ENCODE measurements at regions not wholly inside any gene's neighbourhood (a gene's known extent, or its start where the extent isn't known, plus 50 kb on each side); places are given as distances from the start of the nearest gene placed in this dataset.

GRCh38 chr11:109364851-109365250, 57.1 kb upstream of the C11orf87 start:
- Histone ChIP-seq H3K9me2 (ENCODE audit: insufficient read depth) (peaks cover 4% of the 10 kb centered on the region; the same call in 1 of the 2 replicates), H3K27ac (ENCODE audit: low read depth, low read length) (no peak overlapping the region), H3K4me2 (ENCODE audit: low read length) (no peak overlapping the region), H3K4me3 (replicated peaks in 1 of 2; ENCODE audit: low read depth in 1 of 2, low read length in 2 of 2) (no peak overlapping the region), H2AFZ (ENCODE audit: low read depth, low read length, poor library complexity, severe bottlenecking) (no peak overlapping the region), H3K9me3 (ENCODE audit: control insufficient read depth in 1 of 2, insufficient read depth in 1 of 2, low read depth in 1 of 2, low read length in 2 of 2) (no peaks in the 10 kb centered on the region), H4K20me1 (ENCODE audit: insufficient read depth) (no peaks in the 10 kb centered on the region), H3K27me3 (ENCODE audit: insufficient read depth, low read length) (no peaks in the 10 kb centered on the region), H3K36me3 (ENCODE audit: control insufficient read depth in 1 of 2, insufficient read depth in 2 of 2, low read length in 2 of 2) (no peaks in the 10 kb centered on the region), H3K79me2 (ENCODE audit: insufficient read depth, low read length) (no peaks in the 10 kb centered on the region), H3K9ac (ENCODE audit: low read length) (no peak overlapping the region), H3K4me1 (ENCODE audit: control insufficient read depth in 1 of 2, insufficient read depth in 2 of 2, low read length in 2 of 2) (peaks cover 0 to 6% of the 10 kb centered on the region in 2 experiments; a peak in 1 of 4 replicates)
- CTCF ChIA-PET = no interaction called here
- TF ChIP-seq EZH2phosphoT487 (IDR thresholded peaks at IDR 0.05; ENCODE audit: borderline replicate concordance) (no peak), MAX (IDR thresholded peaks at IDR 0.05) (no peak), YY1 (IDR thresholded peaks at IDR 0.05; ENCODE audit: extremely low read depth, insufficient replicate concordance, low read depth, low read length) (no peak), SIN3A (IDR thresholded peaks at IDR 0.05; ENCODE audit: low read depth) (no peak), CBX3 (IDR thresholded peaks at IDR 0.05; ENCODE audit: low read depth) (no peak), ZNF274 (IDR thresholded peaks at IDR 0.05; ENCODE audit: low read depth, low read length) (no peak), RAD21 (IDR thresholded peaks at IDR 0.05; ENCODE audit: low read depth) (no peak)
- TF ChIP-seq, protein P1, sequence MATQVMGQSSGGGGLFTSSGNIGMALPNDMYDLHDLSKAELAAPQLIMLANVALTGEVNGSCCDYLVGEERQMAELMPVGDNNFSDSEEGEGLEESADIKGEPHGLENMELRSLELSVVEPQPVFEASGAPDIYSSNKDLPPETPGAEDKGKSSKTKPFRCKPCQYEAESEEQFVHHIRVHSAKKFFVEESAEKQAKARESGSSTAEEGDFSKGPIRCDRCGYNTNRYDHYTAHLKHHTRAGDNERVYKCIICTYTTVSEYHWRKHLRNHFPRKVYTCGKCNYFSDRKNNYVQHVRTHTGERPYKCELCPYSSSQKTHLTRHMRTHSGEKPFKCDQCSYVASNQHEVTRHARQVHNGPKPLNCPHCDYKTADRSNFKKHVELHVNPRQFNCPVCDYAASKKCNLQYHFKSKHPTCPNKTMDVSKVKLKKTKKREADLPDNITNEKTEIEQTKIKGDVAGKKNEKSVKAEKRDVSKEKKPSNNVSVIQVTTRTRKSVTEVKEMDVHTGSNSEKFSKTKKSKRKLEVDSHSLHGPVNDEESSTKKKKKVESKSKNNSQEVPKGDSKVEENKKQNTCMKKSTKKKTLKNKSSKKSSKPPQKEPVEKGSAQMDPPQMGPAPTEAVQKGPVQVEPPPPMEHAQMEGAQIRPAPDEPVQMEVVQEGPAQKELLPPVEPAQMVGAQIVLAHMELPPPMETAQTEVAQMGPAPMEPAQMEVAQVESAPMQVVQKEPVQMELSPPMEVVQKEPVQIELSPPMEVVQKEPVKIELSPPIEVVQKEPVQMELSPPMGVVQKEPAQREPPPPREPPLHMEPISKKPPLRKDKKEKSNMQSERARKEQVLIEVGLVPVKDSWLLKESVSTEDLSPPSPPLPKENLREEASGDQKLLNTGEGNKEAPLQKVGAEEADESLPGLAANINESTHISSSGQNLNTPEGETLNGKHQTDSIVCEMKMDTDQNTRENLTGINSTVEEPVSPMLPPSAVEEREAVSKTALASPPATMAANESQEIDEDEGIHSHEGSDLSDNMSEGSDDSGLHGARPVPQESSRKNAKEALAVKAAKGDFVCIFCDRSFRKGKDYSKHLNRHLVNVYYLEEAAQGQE (IDR thresholded peaks at IDR 0.05; ENCODE audit: low read depth) = no peak
- TF ChIP-seq, protein P2, sequence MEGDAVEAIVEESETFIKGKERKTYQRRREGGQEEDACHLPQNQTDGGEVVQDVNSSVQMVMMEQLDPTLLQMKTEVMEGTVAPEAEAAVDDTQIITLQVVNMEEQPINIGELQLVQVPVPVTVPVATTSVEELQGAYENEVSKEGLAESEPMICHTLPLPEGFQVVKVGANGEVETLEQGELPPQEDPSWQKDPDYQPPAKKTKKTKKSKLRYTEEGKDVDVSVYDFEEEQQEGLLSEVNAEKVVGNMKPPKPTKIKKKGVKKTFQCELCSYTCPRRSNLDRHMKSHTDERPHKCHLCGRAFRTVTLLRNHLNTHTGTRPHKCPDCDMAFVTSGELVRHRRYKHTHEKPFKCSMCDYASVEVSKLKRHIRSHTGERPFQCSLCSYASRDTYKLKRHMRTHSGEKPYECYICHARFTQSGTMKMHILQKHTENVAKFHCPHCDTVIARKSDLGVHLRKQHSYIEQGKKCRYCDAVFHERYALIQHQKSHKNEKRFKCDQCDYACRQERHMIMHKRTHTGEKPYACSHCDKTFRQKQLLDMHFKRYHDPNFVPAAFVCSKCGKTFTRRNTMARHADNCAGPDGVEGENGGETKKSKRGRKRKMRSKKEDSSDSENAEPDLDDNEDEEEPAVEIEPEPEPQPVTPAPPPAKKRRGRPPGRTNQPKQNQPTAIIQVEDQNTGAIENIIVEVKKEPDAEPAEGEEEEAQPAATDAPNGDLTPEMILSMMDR (IDR thresholded peaks at IDR 0.05 in 2 of 3, conservative IDR thresholded peaks at IDR 0.05 in 1 of 3; ENCODE audit: borderline replicate concordance in 1 of 3, insufficient read depth in 1 of 3, low read depth in 2 of 3, low read length in 2 of 3) = no peak
- POLR2A ChIA-PET = no interaction called here
- ATAC-seq (no peak), DNase-seq (ENCODE audit: low read depth, low spot score) (no peak)
- intact Hi-C loops (cut with micrococcal nuclease) = no loop called here
- RAD21 ChIA-PET (ENCODE audit: low non-redundant PET in 1 of 2, low total read pairs in 2 of 2, uncharacterized antibody in 2 of 2, unreplicated experiment in 2 of 2) = no interaction called here
- BruUV-seq (replicated peaks) = no TSS peak
